ENCODE measurements at regions not wholly inside any gene's neighbourhood (a gene's known extent, or its start where the extent isn't known, plus 50 kb on each side); places are given as distances from the start of the nearest gene placed in this dataset.

DNA sequence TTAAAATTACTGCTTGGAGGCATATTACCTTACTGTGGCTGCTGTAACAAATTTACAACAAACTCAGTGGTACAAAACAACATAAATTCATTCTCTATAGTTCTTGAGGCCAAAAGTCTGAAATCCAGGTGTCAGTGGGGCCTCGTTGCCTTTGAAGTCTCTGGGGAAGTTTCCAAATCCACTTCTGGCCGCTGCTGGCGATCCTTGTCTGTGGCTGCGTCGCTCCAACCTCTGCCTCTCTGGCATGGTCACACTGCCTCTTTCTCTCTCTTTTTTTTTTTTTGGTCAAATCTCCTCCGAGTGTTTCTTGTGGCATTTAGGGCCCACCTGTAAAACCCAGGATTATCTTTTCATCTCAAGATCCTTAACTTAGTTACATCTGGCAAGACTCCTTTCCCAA lies 182.8 kb downstream of the ST6GAL2 start:
- no peak overlapping the region for H3K4me3 ChIP-seq (replicated peaks in 1 of 2; ENCODE audit: low read depth in 2 of 2, low read length in 2 of 2)
- no peak for DNase-seq (ENCODE audit: low read depth in 2 of 2)
- TF ChIP-seq, protein P1, sequence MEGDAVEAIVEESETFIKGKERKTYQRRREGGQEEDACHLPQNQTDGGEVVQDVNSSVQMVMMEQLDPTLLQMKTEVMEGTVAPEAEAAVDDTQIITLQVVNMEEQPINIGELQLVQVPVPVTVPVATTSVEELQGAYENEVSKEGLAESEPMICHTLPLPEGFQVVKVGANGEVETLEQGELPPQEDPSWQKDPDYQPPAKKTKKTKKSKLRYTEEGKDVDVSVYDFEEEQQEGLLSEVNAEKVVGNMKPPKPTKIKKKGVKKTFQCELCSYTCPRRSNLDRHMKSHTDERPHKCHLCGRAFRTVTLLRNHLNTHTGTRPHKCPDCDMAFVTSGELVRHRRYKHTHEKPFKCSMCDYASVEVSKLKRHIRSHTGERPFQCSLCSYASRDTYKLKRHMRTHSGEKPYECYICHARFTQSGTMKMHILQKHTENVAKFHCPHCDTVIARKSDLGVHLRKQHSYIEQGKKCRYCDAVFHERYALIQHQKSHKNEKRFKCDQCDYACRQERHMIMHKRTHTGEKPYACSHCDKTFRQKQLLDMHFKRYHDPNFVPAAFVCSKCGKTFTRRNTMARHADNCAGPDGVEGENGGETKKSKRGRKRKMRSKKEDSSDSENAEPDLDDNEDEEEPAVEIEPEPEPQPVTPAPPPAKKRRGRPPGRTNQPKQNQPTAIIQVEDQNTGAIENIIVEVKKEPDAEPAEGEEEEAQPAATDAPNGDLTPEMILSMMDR (IDR thresholded peaks at IDR 0.05; ENCODE audit: low read depth, low read length), result no peak

DNA sequence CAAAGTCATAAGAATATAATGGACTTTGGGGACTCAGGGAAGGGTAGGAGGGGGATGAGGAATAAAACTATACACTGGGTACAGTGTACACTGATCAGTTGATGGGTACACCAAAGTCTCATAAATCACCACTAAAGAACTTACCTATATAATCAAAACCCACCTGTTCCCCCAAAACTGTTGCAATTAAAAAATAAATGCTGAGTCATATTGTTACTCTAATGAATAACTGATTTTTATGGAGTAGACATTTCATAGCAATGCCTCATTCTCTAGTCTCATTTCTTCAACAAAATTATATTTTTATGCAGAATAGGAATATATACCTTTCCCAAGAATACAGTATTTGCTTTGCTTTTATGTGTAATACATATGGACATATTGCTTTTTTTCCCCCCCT lies 181.2 kb downstream of the ST6GAL2 start:
- no peak for DNase-seq (ENCODE audit: low read depth in 2 of 2)
- TF ChIP-seq, protein P1 (IDR thresholded peaks at IDR 0.05; ENCODE audit: low read depth, low read length), result no peak
- H3K4me3 ChIP-seq (replicated peaks in 1 of 2; ENCODE audit: low read depth in 2 of 2, low read length in 2 of 2), result no peak overlapping the region

DNA sequence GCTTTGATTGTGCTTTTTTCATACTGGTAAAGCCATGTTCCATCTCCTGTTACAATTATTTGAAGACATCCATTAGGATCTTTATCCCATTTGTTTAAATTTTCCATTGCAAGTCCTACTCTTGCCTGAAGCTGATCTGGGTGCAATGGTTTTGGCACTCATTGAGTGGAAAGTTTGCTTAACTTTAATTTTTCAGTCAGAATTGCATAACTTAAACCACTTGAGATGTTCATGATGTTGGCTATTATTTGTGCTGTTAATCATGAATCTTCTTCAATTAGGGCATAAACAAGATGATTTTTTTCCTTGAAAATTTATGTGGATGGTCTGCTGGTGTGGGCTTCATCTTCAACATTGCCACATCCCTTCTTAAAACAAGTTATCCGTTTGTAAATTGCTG lies 180.1 kb downstream of the ST6GAL2 start:
- no peak for DNase-seq (ENCODE audit: low read depth in 2 of 2)
- H3K4me3 ChIP-seq (replicated peaks in 1 of 2; ENCODE audit: low read depth in 2 of 2, low read length in 2 of 2), result no peak overlapping the region
- TF ChIP-seq, protein P1 (IDR thresholded peaks at IDR 0.05; ENCODE audit: low read depth, low read length), result no peak

DNA sequence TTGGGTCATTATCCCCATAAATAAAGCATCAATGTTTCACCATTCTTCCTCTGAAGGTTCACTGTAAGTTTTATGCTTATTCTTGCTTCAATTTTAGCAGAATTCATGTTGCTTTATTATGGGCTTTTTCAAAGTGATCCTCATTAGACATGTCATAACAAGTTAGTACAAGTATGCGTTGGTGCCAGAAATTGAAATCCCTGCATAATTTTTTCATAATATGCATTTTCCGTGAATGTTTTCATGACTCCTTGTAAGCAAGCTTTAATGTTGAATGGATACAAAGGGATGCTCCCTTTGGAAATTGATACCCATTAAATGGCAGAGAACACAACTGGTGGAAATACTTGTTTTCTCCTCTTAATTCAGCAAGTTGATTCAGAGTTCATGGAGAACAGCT lies 179.7 kb downstream of the ST6GAL2 start:
- TF ChIP-seq, protein P1 (IDR thresholded peaks at IDR 0.05; ENCODE audit: low read depth, low read length), result no peak
- no peak for DNase-seq (ENCODE audit: low read depth in 2 of 2)
- no peak overlapping the region for H3K4me3 ChIP-seq (replicated peaks in 1 of 2; ENCODE audit: low read depth in 2 of 2, low read length in 2 of 2)

DNA sequence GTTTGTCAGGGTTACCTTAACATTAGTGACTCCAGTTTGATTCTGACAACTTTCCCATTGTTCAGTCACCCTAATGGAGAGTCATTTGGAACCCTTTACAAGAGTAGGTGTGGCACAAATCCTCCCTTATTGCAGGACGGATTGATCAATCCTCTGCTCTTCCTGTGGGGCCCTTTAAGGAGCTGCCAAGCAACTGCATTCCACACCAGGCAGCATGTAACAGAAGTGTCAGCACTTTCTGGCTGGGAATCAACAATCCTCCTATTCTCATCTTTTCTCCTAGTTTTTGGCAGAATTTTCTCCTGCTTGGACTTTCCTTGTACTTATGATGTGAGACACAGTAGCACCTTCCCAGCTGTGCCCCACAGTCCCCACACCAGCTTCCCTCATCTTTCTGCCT lies 177.8 kb downstream of the ST6GAL2 start:
- DNase-seq (ENCODE audit: low read depth in 2 of 2), result peak in 1 of 2 donors; percentile 10
- H3K4me3 ChIP-seq (replicated peaks in 1 of 2; ENCODE audit: low read depth in 2 of 2, low read length in 2 of 2), result no peak overlapping the region
- TF ChIP-seq, protein P1 (IDR thresholded peaks at IDR 0.05; ENCODE audit: low read depth, low read length), result no peak

DNA sequence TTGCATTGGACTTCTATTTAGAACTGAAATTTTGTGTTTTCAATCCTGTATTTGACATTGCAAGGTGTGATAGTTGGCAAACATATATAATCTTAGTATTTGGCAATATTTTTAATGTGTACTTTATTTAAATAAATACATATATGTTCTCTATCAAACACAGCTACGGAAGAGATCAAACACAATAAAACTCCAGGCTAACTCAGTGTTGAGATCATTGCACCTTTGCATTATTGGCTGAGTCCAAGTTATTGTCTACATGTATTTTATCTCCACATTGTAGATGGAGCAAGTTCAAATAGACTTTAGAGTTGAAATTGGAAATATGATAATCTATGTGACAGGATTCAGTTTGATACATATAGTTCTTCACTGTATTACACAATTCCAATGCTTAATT lies 176.7 kb downstream of the ST6GAL2 start:
- no peak for DNase-seq (ENCODE audit: low read depth in 2 of 2)
- TF ChIP-seq, protein P1 (IDR thresholded peaks at IDR 0.05; ENCODE audit: low read depth, low read length), result no peak
- H3K4me3 ChIP-seq (replicated peaks in 1 of 2; ENCODE audit: low read depth in 2 of 2, low read length in 2 of 2), result no peak overlapping the region

DNA sequence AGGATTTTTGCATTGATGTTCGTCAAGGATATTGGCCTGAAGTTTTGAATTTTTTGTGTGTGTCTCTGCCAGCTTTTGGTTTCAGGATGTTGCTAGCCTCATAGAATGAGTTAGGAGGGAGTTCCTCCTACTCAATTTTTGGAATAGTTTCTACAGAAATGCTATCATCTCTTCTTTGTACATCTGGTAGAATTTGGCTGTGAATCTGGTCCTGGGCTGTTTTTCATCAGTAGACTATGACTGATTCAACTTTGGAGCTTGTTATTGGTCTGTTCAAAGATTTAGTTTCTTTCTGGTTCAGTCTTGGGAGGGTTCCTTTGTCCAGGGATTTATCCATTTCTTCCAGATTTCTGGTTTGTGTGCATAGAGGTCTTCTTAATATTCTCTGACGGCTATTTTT lies 166.7 kb downstream of the ST6GAL2 start:
- TF ChIP-seq, protein P1 (IDR thresholded peaks at IDR 0.05; ENCODE audit: low read depth, low read length), result no peak
- H3K4me3 ChIP-seq (replicated peaks in 1 of 2; ENCODE audit: low read depth in 2 of 2, low read length in 2 of 2), result no peak overlapping the region
- no peak for DNase-seq (ENCODE audit: low read depth in 2 of 2)

All from cardiac fibroblast (primary cell).